Liver (tissue), 3 donors: ENCODE measurements at regions not wholly inside any gene's neighbourhood (a gene's known extent, or its start where the extent isn't known, plus 50 kb on each side); places are given as distances from the start of the nearest gene placed in this dataset.

Source experiments
- CTCF ChIP-seq: fragments of 150-350 bp; IDR thresholded peaks from 2 replicates; pipeline ENCODE4 v1.5.1; 2017; ENCODE audit warnings: improper control_type of control experiment, low read depth, low read length; ENCODE audit not compliant: missing input control
- EGR1 ChIP-seq, 2 donors: IDR thresholded peaks; 2 replicates each; pipeline ENCODE4 v1.6.1; 2016 to 2018; ENCODE audit warnings: antibody characterized with exemption in 2 of 2, low read depth in 2 of 2
- FOXA1 ChIP-seq: IDR thresholded peaks from 2 replicates; pipeline ENCODE4 v1.6.1; 2016; ENCODE audit warnings: antibody characterized with exemption
- GABPA ChIP-seq, 2 donors: IDR thresholded peaks in 1 of 2; conservative IDR thresholded peaks in 1 of 2; 2 replicates each; pipeline ENCODE4 v1.6.1; 2016; ENCODE audit warnings: antibody characterized with exemption in 2 of 2, mild to moderate bottlenecking in 1 of 2, moderate library complexity in 1 of 2
- REST ChIP-seq: IDR thresholded peaks from 2 replicates; pipeline ENCODE4 v1.6.1; 2016; ENCODE audit warnings: antibody characterized with exemption, mild to moderate bottlenecking
- YY1 ChIP-seq: IDR thresholded peaks from 2 replicates; pipeline ENCODE4 v1.6.1; 2016; ENCODE audit warnings: antibody characterized with exemption, mild to moderate bottlenecking
- donor health status: healthy.
- donor health status: healthy.

GRCh38 chr2:38434595-38434994, 57.5 kb upstream of the ATL2 start:
- no peak for TF ChIP-seq EGR1 (IDR thresholded peaks at IDR 0.05; ENCODE audit: low read depth in 2 of 2)
- no peak for TF ChIP-seq GABPA (IDR thresholded peaks at IDR 0.05 in 1 of 2, conservative IDR thresholded peaks at IDR 0.05 in 1 of 2)
- TF ChIP-seq YY1 = no peak
- no peak for TF ChIP-seq CTCF
- TF ChIP-seq FOXA1 = no peak
- no peak for TF ChIP-seq REST
